ENCODE measurements at regions not wholly inside any gene's neighbourhood (a gene's known extent, or its start where the extent isn't known, plus 50 kb on each side); places are given as distances from the start of the nearest gene placed in this dataset.

DNA sequence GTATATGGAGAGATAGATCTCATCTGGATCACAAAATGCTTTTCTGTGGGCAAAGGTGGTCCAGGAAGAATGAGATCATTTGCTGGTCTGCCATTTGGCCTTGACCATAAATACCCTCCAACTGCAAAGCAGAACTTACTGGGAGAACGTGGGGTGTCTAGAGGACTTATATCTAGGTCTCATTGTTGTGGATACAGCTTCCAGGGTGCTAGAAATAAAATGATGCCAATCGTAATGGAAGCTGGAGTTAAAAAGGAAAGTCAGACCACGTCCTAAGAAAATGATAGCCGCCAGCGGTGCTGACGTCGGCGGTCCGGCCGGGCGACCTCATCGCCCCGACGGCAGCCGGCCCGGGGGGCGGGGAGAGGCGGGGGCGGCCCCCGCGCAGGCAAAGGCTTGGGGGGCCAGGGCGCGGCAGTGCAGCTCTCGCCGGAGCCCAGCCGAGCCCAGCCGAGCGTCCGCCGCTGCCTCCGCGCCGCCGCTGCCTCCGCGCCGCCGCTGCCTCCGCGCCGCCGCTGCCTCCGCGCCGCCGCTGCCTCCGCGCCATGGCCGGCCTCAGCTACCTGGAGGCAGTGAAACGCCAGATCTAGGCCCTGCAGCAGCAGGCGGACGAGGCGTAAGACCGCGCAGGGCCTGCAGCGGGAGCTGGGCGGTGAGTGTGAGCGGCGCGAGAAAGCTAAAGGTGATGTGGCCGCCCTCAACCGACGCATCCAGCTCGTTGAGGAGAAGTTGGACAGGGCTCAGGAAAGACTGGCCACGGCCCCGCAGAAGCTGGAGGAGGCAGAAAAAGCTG, 89.5 kb downstream of the EOMES start (continued):
- TF ChIP-seq, protein P1, sequence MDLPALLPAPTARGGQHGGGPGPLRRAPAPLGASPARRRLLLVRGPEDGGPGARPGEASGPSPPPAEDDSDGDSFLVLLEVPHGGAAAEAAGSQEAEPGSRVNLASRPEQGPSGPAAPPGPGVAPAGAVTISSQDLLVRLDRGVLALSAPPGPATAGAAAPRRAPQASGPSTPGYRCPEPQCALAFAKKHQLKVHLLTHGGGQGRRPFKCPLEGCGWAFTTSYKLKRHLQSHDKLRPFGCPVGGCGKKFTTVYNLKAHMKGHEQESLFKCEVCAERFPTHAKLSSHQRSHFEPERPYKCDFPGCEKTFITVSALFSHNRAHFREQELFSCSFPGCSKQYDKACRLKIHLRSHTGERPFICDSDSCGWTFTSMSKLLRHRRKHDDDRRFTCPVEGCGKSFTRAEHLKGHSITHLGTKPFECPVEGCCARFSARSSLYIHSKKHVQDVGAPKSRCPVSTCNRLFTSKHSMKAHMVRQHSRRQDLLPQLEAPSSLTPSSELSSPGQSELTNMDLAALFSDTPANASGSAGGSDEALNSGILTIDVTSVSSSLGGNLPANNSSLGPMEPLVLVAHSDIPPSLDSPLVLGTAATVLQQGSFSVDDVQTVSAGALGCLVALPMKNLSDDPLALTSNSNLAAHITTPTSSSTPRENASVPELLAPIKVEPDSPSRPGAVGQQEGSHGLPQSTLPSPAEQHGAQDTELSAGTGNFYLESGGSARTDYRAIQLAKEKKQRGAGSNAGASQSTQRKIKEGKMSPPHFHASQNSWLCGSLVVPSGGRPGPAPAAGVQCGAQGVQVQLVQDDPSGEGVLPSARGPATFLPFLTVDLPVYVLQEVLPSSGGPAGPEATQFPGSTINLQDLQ (CRISPR knock-in tag; IDR thresholded peaks at IDR 0.05): no peak
- TF ChIP-seq, protein P2, sequence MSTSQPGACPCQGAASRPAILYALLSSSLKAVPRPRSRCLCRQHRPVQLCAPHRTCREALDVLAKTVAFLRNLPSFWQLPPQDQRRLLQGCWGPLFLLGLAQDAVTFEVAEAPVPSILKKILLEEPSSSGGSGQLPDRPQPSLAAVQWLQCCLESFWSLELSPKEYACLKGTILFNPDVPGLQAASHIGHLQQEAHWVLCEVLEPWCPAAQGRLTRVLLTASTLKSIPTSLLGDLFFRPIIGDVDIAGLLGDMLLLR (CRISPR knock-in tag; IDR thresholded peaks at IDR 0.05): no peak
- TF ChIP-seq ZNF672 (CRISPR knock-in tag; IDR thresholded peaks at IDR 0.05): 0 out of 2 replicates have a peak, but pooled peaks have one; percentile 48
- TF ChIP-seq DNMT1 (CRISPR knock-in tag; IDR thresholded peaks at IDR 0.05): no peak
- TF ChIP-seq KLF15 (CRISPR knock-in tag; IDR thresholded peaks at IDR 0.05; ENCODE audit: borderline replicate concordance): no peak
- no peak for TF ChIP-seq PLRG1 (conservative IDR thresholded peaks at IDR 0.05)
- no peak for TF ChIP-seq SAFB2 (CRISPR knock-in tag; IDR thresholded peaks at IDR 0.05; ENCODE audit: borderline replicate concordance, low read depth)
- TF ChIP-seq, protein P3, sequence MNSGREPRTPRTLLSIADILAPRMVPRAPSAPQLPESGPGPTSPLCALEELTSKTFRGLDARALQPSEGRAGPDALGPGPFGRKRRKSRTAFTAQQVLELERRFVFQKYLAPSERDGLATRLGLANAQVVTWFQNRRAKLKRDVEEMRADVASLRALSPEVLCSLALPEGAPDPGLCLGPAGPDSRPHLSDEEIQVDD (CRISPR knock-in tag; IDR thresholded peaks at IDR 0.05; ENCODE audit: borderline replicate concordance): no peak
- TF ChIP-seq, protein P4, sequence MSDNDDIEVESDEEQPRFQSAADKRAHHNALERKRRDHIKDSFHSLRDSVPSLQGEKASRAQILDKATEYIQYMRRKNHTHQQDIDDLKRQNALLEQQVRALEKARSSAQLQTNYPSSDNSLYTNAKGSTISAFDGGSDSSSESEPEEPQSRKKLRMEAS (IDR thresholded peaks at IDR 0.05): peak; percentile 77
- TF ChIP-seq, protein P5, sequence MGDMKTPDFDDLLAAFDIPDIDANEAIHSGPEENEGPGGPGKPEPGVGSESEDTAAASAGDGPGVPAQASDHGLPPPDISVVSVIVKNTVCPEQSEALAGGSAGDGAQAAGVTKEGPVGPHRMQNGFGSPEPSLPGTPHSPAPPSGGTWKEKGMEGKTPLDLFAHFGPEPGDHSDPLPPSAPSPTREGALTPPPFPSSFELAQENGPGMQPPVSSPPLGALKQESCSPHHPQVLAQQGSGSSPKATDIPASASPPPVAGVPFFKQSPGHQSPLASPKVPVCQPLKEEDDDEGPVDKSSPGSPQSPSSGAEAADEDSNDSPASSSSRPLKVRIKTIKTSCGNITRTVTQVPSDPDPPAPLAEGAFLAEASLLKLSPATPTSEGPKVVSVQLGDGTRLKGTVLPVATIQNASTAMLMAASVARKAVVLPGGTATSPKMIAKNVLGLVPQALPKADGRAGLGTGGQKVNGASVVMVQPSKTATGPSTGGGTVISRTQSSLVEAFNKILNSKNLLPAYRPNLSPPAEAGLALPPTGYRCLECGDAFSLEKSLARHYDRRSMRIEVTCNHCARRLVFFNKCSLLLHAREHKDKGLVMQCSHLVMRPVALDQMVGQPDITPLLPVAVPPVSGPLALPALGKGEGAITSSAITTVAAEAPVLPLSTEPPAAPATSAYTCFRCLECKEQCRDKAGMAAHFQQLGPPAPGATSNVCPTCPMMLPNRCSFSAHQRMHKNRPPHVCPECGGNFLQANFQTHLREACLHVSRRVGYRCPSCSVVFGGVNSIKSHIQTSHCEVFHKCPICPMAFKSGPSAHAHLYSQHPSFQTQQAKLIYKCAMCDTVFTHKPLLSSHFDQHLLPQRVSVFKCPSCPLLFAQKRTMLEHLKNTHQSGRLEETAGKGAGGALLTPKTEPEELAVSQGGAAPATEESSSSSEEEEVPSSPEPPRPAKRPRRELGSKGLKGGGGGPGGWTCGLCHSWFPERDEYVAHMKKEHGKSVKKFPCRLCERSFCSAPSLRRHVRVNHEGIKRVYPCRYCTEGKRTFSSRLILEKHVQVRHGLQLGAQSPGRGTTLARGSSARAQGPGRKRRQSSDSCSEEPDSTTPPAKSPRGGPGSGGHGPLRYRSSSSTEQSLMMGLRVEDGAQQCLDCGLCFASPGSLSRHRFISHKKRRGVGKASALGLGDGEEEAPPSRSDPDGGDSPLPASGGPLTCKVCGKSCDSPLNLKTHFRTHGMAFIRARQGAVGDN (CRISPR knock-in tag; IDR thresholded peaks at IDR 0.05): peak; percentile 91
- peak; percentile 47; the same call in 1 of the 2 replicates for TF ChIP-seq BRD4 (CRISPR knock-in tag; IDR thresholded peaks at IDR 0.05)
- TF ChIP-seq HOXA9 (CRISPR knock-in tag; IDR thresholded peaks at IDR 0.05; ENCODE audit: borderline replicate concordance): peak; percentile 71; the same call in 1 of the 2 replicates
- TF ChIP-seq ZSCAN20 (CRISPR knock-in tag; IDR thresholded peaks at IDR 0.05; ENCODE audit: borderline replicate concordance): no peak
- no peak for TF ChIP-seq ZSCAN9 (CRISPR knock-in tag; IDR thresholded peaks at IDR 0.05; ENCODE audit: borderline replicate concordance)
- TF ChIP-seq ZNF225 (CRISPR knock-in tag; IDR thresholded peaks at IDR 0.05): peak; percentile 79; the same call in 1 of the 2 replicates
- TF ChIP-seq, protein P6, sequence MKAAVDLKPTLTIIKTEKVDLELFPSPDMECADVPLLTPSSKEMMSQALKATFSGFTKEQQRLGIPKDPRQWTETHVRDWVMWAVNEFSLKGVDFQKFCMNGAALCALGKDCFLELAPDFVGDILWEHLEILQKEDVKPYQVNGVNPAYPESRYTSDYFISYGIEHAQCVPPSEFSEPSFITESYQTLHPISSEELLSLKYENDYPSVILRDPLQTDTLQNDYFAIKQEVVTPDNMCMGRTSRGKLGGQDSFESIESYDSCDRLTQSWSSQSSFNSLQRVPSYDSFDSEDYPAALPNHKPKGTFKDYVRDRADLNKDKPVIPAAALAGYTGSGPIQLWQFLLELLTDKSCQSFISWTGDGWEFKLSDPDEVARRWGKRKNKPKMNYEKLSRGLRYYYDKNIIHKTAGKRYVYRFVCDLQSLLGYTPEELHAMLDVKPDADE (CRISPR knock-in tag; IDR thresholded peaks at IDR 0.05): no peak
- TF ChIP-seq ZNF556 (CRISPR knock-in tag; IDR thresholded peaks at IDR 0.05; ENCODE audit: borderline replicate concordance): 0 out of 2 replicates have a peak, but pooled peaks have one; percentile 49
- no peak for TF ChIP-seq ZNF235 (CRISPR knock-in tag; IDR thresholded peaks at IDR 0.05; ENCODE audit: borderline replicate concordance)
- TF ChIP-seq ELF3 (CRISPR knock-in tag; IDR thresholded peaks at IDR 0.05): 0 out of 2 replicates have a peak, but pooled peaks have one; percentile 16
- TF ChIP-seq RARG (CRISPR knock-in tag; IDR thresholded peaks at IDR 0.05; ENCODE audit: low read depth): no peak
